OCI-LY1 (cell line): ENCODE measurements at regions not wholly inside any gene's neighbourhood (a gene's known extent, or its start where the extent isn't known, plus 50 kb on each side); places are given as distances from the start of the nearest gene placed in this dataset.

Experiments
- H2AFZ ChIP-seq: fragments of 200-600 bp; sonication (generic), shearing (Covaris generic); 2 replicates; pipeline ENCODE4 v1.6.0; 2014; ENCODE audit warnings: antibody characterized with exemption, mild to moderate bottlenecking, low read length
- H3F3A ChIP-seq: fragments of 200-600 bp; sonication (generic), shearing (Covaris generic); 2 replicates; pipeline ENCODE4 v1.6.0; 2014; ENCODE audit warnings: mild to moderate bottlenecking, antibody characterized with exemption, low read length, moderate library complexity; ENCODE audit not compliant: insufficient read depth
- H3K27ac ChIP-seq: fragments of 200-600 bp; sonication (generic); 2 replicates; pipeline ENCODE4 v1.5.1; 2014; ENCODE audit warnings: low read length, mixed run types, mild to moderate bottlenecking, low read depth; ENCODE audit not compliant: poor library complexity, severe bottlenecking
- H3K27me3 ChIP-seq: fragments of 200-600 bp; sonication (generic); 2 replicates; pipeline ENCODE4 v1.6.0; 2014; ENCODE audit warnings: antibody characterized with exemption, mild to moderate bottlenecking, low read length, moderate library complexity; ENCODE audit not compliant: insufficient read depth
- H3K36me3 ChIP-seq: fragments of 200-600 bp; sonication (generic); 2 replicates; pipeline ENCODE4 v1.6.1; 2014; ENCODE audit warnings: mild to moderate bottlenecking, antibody characterized with exemption, low read length, moderate library complexity, mixed read lengths; ENCODE audit not compliant: insufficient read depth
- H3K4me1 ChIP-seq: fragments of 200-600 bp; sonication (generic); 2 replicates; pipeline ENCODE4 v1.5.1; 2014; ENCODE audit warnings: mild to moderate bottlenecking, low read length, moderate library complexity; ENCODE audit not compliant: insufficient read depth, severe bottlenecking
- H3K4me2 ChIP-seq: fragments of 200-600 bp; sonication (generic), shearing (Covaris generic); 2 replicates; pipeline ENCODE4 v1.6.1; 2014; ENCODE audit warnings: low read length
- H3K4me3 ChIP-seq: fragments of 200-600 bp; sonication (generic); 2 replicates; pipeline ENCODE4 v1.5.1; 2014; ENCODE audit warnings: low read length, low read depth, mild to moderate bottlenecking, mixed read lengths; ENCODE audit not compliant: poor library complexity, severe bottlenecking
- H3K79me2 ChIP-seq: fragments of 200-600 bp; shearing (Covaris generic); 2 replicates; pipeline ENCODE4 v1.6.1; 2016; ENCODE audit warnings: mixed run types, low read length, mixed read lengths; ENCODE audit not compliant: insufficient read depth
- H3K9ac ChIP-seq: fragments of 200-600 bp; sonication (generic), shearing (Covaris generic); 2 replicates; pipeline ENCODE4 v1.6.1; 2014; ENCODE audit warnings: mild to moderate bottlenecking, low read length, mixed read lengths
- H3K9me2 ChIP-seq: fragments of 200-600 bp; sonication (generic), shearing (Covaris generic); 2 replicates; pipeline ENCODE4 v1.6.1; 2014; ENCODE audit warnings: low read depth, mild to moderate bottlenecking, low read length, mixed read lengths
- H3K9me3 ChIP-seq: fragments of 200-600 bp; shearing (Covaris generic); 2 replicates; pipeline ENCODE4 v1.6.1; 2014; ENCODE audit warnings: low read length, mixed read lengths
- H4K20me1 ChIP-seq: fragments of 200-600 bp; sonication (generic), shearing (Covaris generic); 2 replicates; pipeline ENCODE4 v1.6.0; 2016; ENCODE audit warnings: mild to moderate bottlenecking, low read length; ENCODE audit not compliant: insufficient read depth
- CTCF ChIP-seq: fragments of 200-600 bp; sonication (generic), shearing (Covaris generic); IDR thresholded peaks from 2 replicates; pipeline ENCODE4 v1.5.1; 2017; ENCODE audit warnings: mild to moderate bottlenecking, antibody characterized with exemption, low read length, moderate library complexity, mixed read lengths
- EZH2 ChIP-seq: fragments of 200-600 bp; sonication (generic), shearing (Covaris generic); IDR thresholded peaks from 2 replicates; pipeline ENCODE4 v1.8.0; 2017; ENCODE audit warnings: borderline replicate concordance, mixed run types, mild to moderate bottlenecking, antibody characterized with exemption, low read length, moderate library complexity, mixed read lengths

DNA sequence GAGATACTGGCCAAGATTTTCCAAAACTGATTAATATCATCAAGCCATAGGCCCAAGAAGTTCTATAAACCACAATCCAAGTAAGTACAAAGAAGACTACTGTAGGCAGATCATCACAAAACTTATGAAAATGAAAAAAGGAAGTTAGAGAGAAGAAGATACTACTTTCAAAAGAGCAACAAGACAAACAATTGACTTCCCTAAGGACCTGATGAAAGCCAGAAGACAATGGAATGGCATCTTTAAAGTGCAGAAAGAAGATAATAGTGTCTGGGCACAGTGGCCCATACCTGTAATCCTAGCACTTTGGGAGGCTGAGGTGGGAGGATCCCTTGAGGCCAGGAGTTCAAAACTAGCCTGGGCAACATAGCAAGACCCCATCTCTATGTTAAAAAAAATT is 243.1 kb downstream of the PRDM2 start:
- Histone ChIP-seq H4K20me1 (no peaks in the 10 kb centered on the region), H3F3A (no peaks in the 10 kb centered on the region), H3K9me3 (peaks cover 4% of the 10 kb centered on the region; the same call in 1 of the 2 replicates), H2AFZ (no peak overlapping the region), H3K4me3 (no peak overlapping the region), H3K9ac (no peak overlapping the region), H3K27me3 (peaks cover 8% of the 10 kb centered on the region; the same call in 1 of the 2 replicates), H3K9me2 (no peaks in the 10 kb centered on the region), H3K36me3 (no peaks in the 10 kb centered on the region), H3K4me1 (no peaks in the 10 kb centered on the region), H3K79me2 (no peaks in the 10 kb centered on the region), H3K4me2 (no peak overlapping the region), H3K27ac (no peak overlapping the region)
- TF ChIP-seq CTCF (no peak), EZH2 (no peak)

- H3F3A ChIP-seq = no peaks in the 10 kb centered on the region
- H3K9ac ChIP-seq = no peak overlapping the region
- no peaks in the 10 kb centered on the region for H3K9me2 ChIP-seq
- no peaks in the 10 kb centered on the region for H3K36me3 ChIP-seq
- peaks cover 4% of the 10 kb centered on the region; the same call in 1 of the 2 replicates for H3K9me3 ChIP-seq
- no peak overlapping the region for H2AFZ ChIP-seq
- peaks cover 8% of the 10 kb centered on the region; the same call in 1 of the 2 replicates for H3K27me3 ChIP-seq
- H3K4me1 ChIP-seq = no peaks in the 10 kb centered on the region
- H3K4me3 ChIP-seq = no peak overlapping the region
- H4K20me1 ChIP-seq = no peaks in the 10 kb centered on the region
- H3K4me2 ChIP-seq = no peak overlapping the region
- TF ChIP-seq CTCF = no peak
- TF ChIP-seq EZH2 = no peak
- no peak overlapping the region for H3K27ac ChIP-seq
- no peaks in the 10 kb centered on the region for H3K79me2 ChIP-seq
These were observed 245.9 kb downstream of the PRDM2 start for GRCh38 chr1:13945856-13946255.

- H3K9me3 ChIP-seq = peaks cover 4% of the 10 kb centered on the region; the same call in 1 of the 2 replicates
- no peaks in the 10 kb centered on the region for H3F3A ChIP-seq
- H3K36me3 ChIP-seq = no peaks in the 10 kb centered on the region
- no peaks in the 10 kb centered on the region for H3K9me2 ChIP-seq
- no peaks in the 10 kb centered on the region for H3K4me1 ChIP-seq
- H2AFZ ChIP-seq = no peak overlapping the region
- no peaks in the 10 kb centered on the region for H3K79me2 ChIP-seq
- no peaks in the 10 kb centered on the region for H3K27me3 ChIP-seq
- no peak overlapping the region for H3K4me2 ChIP-seq
- no peaks in the 10 kb centered on the region for H4K20me1 ChIP-seq
- H3K4me3 ChIP-seq = no peak overlapping the region
- TF ChIP-seq EZH2 = no peak
- TF ChIP-seq CTCF = no peak
- H3K9ac ChIP-seq = no peak overlapping the region
- no peak overlapping the region for H3K27ac ChIP-seq
These were observed 247.7 kb downstream of the PRDM2 start for GRCh38 chr1:13947658-13948057.
